ENCODE measurements at regions not wholly inside any gene's neighbourhood (a gene's known extent, or its start where the extent isn't known, plus 50 kb on each side); places are given as distances from the start of the nearest gene placed in this dataset.
"Not testable (repeated sequence)": the region's sequence is repeated elsewhere in the genome, so short reads cannot be mapped to it uniquely, and the experiment has no call there.

GRCh38 chr4:66567551-66567950 is 897.3 kb upstream of the EPHA5 start:
- H3K27me3 Mint-ChIP-seq, result no peaks in the 10 kb centered on the region
- H3K9me3 Mint-ChIP-seq, result no peaks in the 10 kb centered on the region
- H3K27ac Mint-ChIP-seq, result no peak overlapping the region
- no peak overlapping the region for H3K4me3 Mint-ChIP-seq
- H3K4me1 Mint-ChIP-seq (ENCODE audit: low read depth), result no peaks in the 10 kb centered on the region
- ChIA-PET POLR2A (no interaction called here), CTCF (no interaction called here)
- DNase-seq (no peak), ATAC-seq (no peak)
- intact Hi-C loops (cut with micrococcal nuclease), result no loop called here
- TF ChIP-seq CTCF (IDR thresholded peaks at IDR 0.05), result no peak
- H3K36me3 Mint-ChIP-seq (ENCODE audit: low read depth), result no peaks in the 10 kb centered on the region

GRCh38 chr4:66565801-66566200 is 895.5 kb upstream of the EPHA5 start:
- no peaks in the 10 kb centered on the region for H3K9me3 Mint-ChIP-seq
- H3K4me1 Mint-ChIP-seq (ENCODE audit: low read depth), result no peaks in the 10 kb centered on the region
- H3K27me3 Mint-ChIP-seq, result no peaks in the 10 kb centered on the region
- ChIA-PET CTCF (no interaction called here), POLR2A (no interaction called here)
- DNase-seq (no peak), ATAC-seq (no peak)
- intact Hi-C loops (cut with micrococcal nuclease), result no loop called here
- H3K27ac Mint-ChIP-seq, result no peak overlapping the region
- no peak overlapping the region for H3K4me3 Mint-ChIP-seq
- H3K36me3 Mint-ChIP-seq (ENCODE audit: low read depth), result no peaks in the 10 kb centered on the region
- TF ChIP-seq CTCF (IDR thresholded peaks at IDR 0.05), result no peak

DNA sequence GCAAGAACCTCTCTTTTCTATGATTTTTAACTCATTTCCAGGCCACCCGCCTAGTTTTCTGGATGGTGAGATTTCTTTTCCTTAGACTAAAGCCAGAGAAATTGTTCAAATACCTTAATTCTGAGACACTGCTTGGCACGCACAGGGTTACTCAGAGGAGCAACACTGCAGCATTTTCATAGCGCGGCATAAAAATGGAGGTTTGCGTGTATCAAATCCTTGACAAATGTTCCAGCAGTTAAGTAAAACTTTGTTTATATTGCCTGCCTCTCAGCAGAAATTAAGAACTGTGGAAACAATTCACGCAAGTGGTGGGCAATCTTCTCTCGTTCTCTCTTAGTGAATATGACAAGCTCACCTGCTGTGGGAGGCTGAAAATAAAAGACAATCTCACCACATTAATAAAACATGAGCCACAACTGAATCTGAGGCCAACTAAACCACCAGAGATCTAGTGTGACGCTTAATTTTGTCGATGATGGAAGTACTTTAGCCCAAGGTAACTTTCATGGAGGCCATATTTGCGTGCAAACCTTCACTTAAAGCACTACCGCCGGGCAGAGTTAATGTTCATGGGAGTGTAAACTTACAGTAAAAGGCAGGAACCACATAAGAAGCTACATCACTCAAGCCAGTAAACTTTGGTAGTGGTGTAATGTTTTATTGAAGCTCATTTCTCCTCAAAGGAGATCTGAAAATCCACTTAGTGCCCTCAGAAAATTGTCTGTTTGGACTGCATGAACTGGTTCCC is 894.8 kb upstream of the EPHA5 start:
- DNase-seq (no peak), ATAC-seq (no peak)
- H3K27ac Mint-ChIP-seq, result no peak overlapping the region
- POLR2A ChIA-PET, result no interaction called here
- H3K9me3 Mint-ChIP-seq, result no peaks in the 10 kb centered on the region
- no peak overlapping the region for H3K4me3 Mint-ChIP-seq
- no peak for TF ChIP-seq CTCF (IDR thresholded peaks at IDR 0.05)
- H3K36me3 Mint-ChIP-seq (ENCODE audit: low read depth), result no peaks in the 10 kb centered on the region
- H3K4me1 Mint-ChIP-seq (ENCODE audit: low read depth), result no peaks in the 10 kb centered on the region
- H3K27me3 Mint-ChIP-seq, result no peaks in the 10 kb centered on the region
- intact Hi-C loops (cut with micrococcal nuclease), result no loop called here
- CTCF ChIA-PET, result no interaction called here

- Mint-ChIP-seq H3K36me3 (ENCODE audit: low read depth) (no peaks in the 10 kb centered on the region), H3K27me3 (no peaks in the 10 kb centered on the region), H3K4me3 (no peak overlapping the region), H3K9me3 (peaks cover 2% of the 10 kb centered on the region), H3K4me1 (ENCODE audit: low read depth) (no peaks in the 10 kb centered on the region), H3K27ac (no peak overlapping the region)
- intact Hi-C loops (cut with micrococcal nuclease), result no loop called here
- ATAC-seq (no peak), DNase-seq (no peak)
- CTCF ChIA-PET, result no interaction called here
- TF ChIP-seq CTCF (IDR thresholded peaks at IDR 0.05), result no peak
- POLR2A ChIA-PET, result no interaction called here
Measured at GRCh38 chr4:66562276-66562806, 892.1 kb upstream of the EPHA5 start.

GRCh38 chr4:66561465-66562053 is 891.3 kb upstream of the EPHA5 start:
- POLR2A ChIA-PET; H3K27ac Mint-ChIP-seq; H3K27me3 Mint-ChIP-seq; CTCF ChIA-PET; H3K36me3 Mint-ChIP-seq (ENCODE audit: low read depth); ATAC-seq; intact Hi-C loops (cut with micrococcal nuclease); DNase-seq; H3K4me1 Mint-ChIP-seq (ENCODE audit: low read depth); H3K9me3 Mint-ChIP-seq; H3K4me3 Mint-ChIP-seq: not testable (repeated sequence)

Data from activated CD8-positive, alpha-beta T cell treated with anti-CD3 and anti-CD28 coated beads for 36 hours (primary cell).